GM12873 (cell line): ENCODE measurements at regions not wholly inside any gene's neighbourhood (a gene's known extent, or its start where the extent isn't known, plus 50 kb on each side); places are given as distances from the start of the nearest gene placed in this dataset.

ENCODE experiments used
- CTCF ChIP-seq: IDR thresholded peaks from 2 replicates; pipeline ENCODE4 v1.5.1; 2012; ENCODE audit warnings: low read depth, mild to moderate bottlenecking, moderate library complexity, low read length, control low read depth; ENCODE audit not compliant: insufficient read depth; ENCODE audit errors: missing control alignments

- no peak for TF ChIP-seq CTCF
Observed at GRCh38 chr1:208851366-208851765, 607.2 kb upstream of the PLXNA2 start.

GRCh38 chr1:208852911-208853310, 608.7 kb upstream of the PLXNA2 start:
- TF ChIP-seq CTCF: no peak

GRCh38 chr1:208855403-208855802, 611.2 kb upstream of the PLXNA2 start:
- TF ChIP-seq CTCF: no peak

- no peak for TF ChIP-seq CTCF
Observed at GRCh38 chr1:208857465-208857864, 613.3 kb upstream of the PLXNA2 start.

- TF ChIP-seq CTCF: no peak
Observed at GRCh38 chr1:208858738-208859137, 614.6 kb upstream of the PLXNA2 start.

GRCh38 chr1:208864366-208864965, 620.3 kb upstream of the PLXNA2 start:
- no peak for TF ChIP-seq CTCF

GRCh38 chr1:208866386-208866955, 622.3 kb upstream of the PLXNA2 start:
- no peak for TF ChIP-seq CTCF

- no peak for TF ChIP-seq CTCF
Observed at GRCh38 chr1:208868554-208868953, 624.4 kb upstream of the PLXNA2 start.
